H9 (cell line): ENCODE measurements at regions not wholly inside any gene's neighbourhood (a gene's known extent, or its start where the extent isn't known, plus 50 kb on each side); places are given as distances from the start of the nearest gene placed in this dataset.

Source experiments
- DNase-seq: peaks from one replicate; pipeline ENCODE4 v3.0.0-alpha.2; 2017
- H2AFZ ChIP-seq: one replicate; pipeline ENCODE4 v1.6.1; 2013; ENCODE audit warnings: mild to moderate bottlenecking, low read length, control low read depth, moderate library complexity
- H2AK5ac ChIP-seq: 2 replicates; pipeline ENCODE4 v1.6.1; 2013; ENCODE audit warnings: low read length, control low read depth, mixed read lengths; ENCODE audit not compliant: insufficient read length
- H2BK120ac ChIP-seq: one replicate; pipeline ENCODE4 v1.6.1; 2013; ENCODE audit warnings: low read depth, mild to moderate bottlenecking, low read length, control low read depth, inconsistent platforms; ENCODE audit not compliant: poor library complexity, severe bottlenecking
- H2BK12ac ChIP-seq: 2 replicates; pipeline ENCODE4 v1.6.1; 2013; ENCODE audit warnings: low read length, control low read depth, mixed read lengths, low read depth; ENCODE audit not compliant: insufficient read length
- H2BK15ac ChIP-seq: 2 replicates; pipeline ENCODE4 v1.6.1; 2013; ENCODE audit warnings: low read depth, low read length, control low read depth
- H2BK20ac ChIP-seq: one replicate; pipeline ENCODE4 v1.6.1; 2013; ENCODE audit warnings: low read depth, mild to moderate bottlenecking, low read length, control low read depth, inconsistent platforms; ENCODE audit not compliant: poor library complexity, severe bottlenecking
- H2BK5ac ChIP-seq: 2 replicates; pipeline ENCODE4 v1.6.1; 2013; ENCODE audit warnings: low read length, control low read depth, mixed read lengths; ENCODE audit not compliant: insufficient read length
- H3K14ac ChIP-seq: 2 replicates; pipeline ENCODE4 v1.6.1; 2013; ENCODE audit warnings: low read length, control low read depth; ENCODE audit not compliant: insufficient read depth
- H3K18ac ChIP-seq: 2 replicates; pipeline ENCODE4 v1.6.1; 2013; ENCODE audit warnings: low read depth, mild to moderate bottlenecking, mixed read lengths, low read length, control low read depth; ENCODE audit not compliant: insufficient read length
- H3K23ac ChIP-seq: 2 replicates; pipeline ENCODE4 v1.6.1; 2013; ENCODE audit warnings: low read length, control low read depth, mixed read lengths, low read depth; ENCODE audit not compliant: insufficient read length
- H3K23me2 ChIP-seq: 2 replicates; pipeline ENCODE4 v1.6.1; 2013; ENCODE audit warnings: low read depth, mild to moderate bottlenecking, mixed read lengths, low read length, control low read depth; ENCODE audit not compliant: insufficient read length, poor library complexity, severe bottlenecking
- H3K27ac ChIP-seq: 2 replicates; pipeline ENCODE4 v1.5.1; 2013; ENCODE audit warnings: low read length, control low read depth, mixed read lengths, low read depth; ENCODE audit not compliant: insufficient read length
- H3K27me3 ChIP-seq: 2 replicates; pipeline ENCODE4 v1.6.1; 2013; ENCODE audit warnings: low read length, control low read depth, inconsistent platforms; ENCODE audit not compliant: insufficient read depth
- H3K4ac ChIP-seq: 2 replicates; pipeline ENCODE4 v1.6.1; 2013; ENCODE audit warnings: low read depth, mild to moderate bottlenecking, control low read depth, inconsistent platforms, low read length, moderate library complexity
- H3K4me1 ChIP-seq: 2 replicates; pipeline ENCODE4 v1.6.1; 2013; ENCODE audit warnings: low read length, control low read depth, inconsistent platforms; ENCODE audit not compliant: insufficient read depth
- H3K4me2 ChIP-seq: 2 replicates; pipeline ENCODE4 v1.6.1; 2013; ENCODE audit warnings: low read length, control low read depth, mixed read lengths; ENCODE audit not compliant: insufficient read length, insufficient read depth
- H3K56ac ChIP-seq: 2 replicates; pipeline ENCODE4 v1.6.1; 2013; ENCODE audit warnings: low read depth, mild to moderate bottlenecking, mixed read lengths, low read length, control low read depth; ENCODE audit not compliant: insufficient read length
- H3K79me1 ChIP-seq: 2 replicates; pipeline ENCODE4 v1.6.1; 2013; ENCODE audit warnings: low read depth, mild to moderate bottlenecking, moderate library complexity, low read length, control low read depth, inconsistent platforms; ENCODE audit not compliant: insufficient read depth, poor library complexity, severe bottlenecking
- H3K79me2 ChIP-seq: 2 replicates; pipeline ENCODE4 v1.6.1; 2013; ENCODE audit warnings: low read length, control low read depth, inconsistent platforms; ENCODE audit not compliant: insufficient read depth
- H3K9ac ChIP-seq: 2 replicates; pipeline ENCODE4 v1.6.1; 2013; ENCODE audit warnings: low read length, control low read depth, mixed read lengths; ENCODE audit not compliant: insufficient read length; ENCODE audit errors: extremely low read depth
- H3K9me3 ChIP-seq: one replicate; pipeline ENCODE4 v1.6.1; 2013; ENCODE audit warnings: low read depth, low read length, inconsistent platforms; ENCODE audit not compliant: control insufficient read depth
- H3T11ph ChIP-seq: one replicate; pipeline ENCODE4 v1.6.1; 2013; ENCODE audit warnings: mild to moderate bottlenecking, low read length, control low read depth, inconsistent platforms
- H4K20me1 ChIP-seq: one replicate; pipeline ENCODE4 v1.6.1; 2013; ENCODE audit not compliant: control insufficient read depth, insufficient read length, insufficient read depth
- H4K5ac ChIP-seq: 2 replicates; pipeline ENCODE4 v1.6.1; 2013; ENCODE audit warnings: low read depth, mild to moderate bottlenecking, mixed read lengths, low read length, control low read depth; ENCODE audit not compliant: insufficient read length
- H4K8ac ChIP-seq: replicated peaks from 2 replicates; pipeline ENCODE4 v1.6.1; 2013; ENCODE audit warnings: low read length, control low read depth, mixed read lengths, low read depth; ENCODE audit not compliant: insufficient read length
- H4K91ac ChIP-seq: 2 replicates; pipeline ENCODE4 v1.6.1; 2013; ENCODE audit warnings: low read depth, mild to moderate bottlenecking, moderate library complexity, mixed read lengths, low read length, control low read depth; ENCODE audit not compliant: insufficient read length
- H3K27ac Mint-ChIP-seq, 3 experiments: 2 replicates in 2 of 3; 3 replicates in 1 of 3; pipeline ENCODE4 v1.8.0; 2020 to 2021; ENCODE audit warnings: mixed read lengths in 3 of 3, mild to moderate bottlenecking in 1 of 3, moderate library complexity in 1 of 3
- H3K27me3 Mint-ChIP-seq: 2 replicates; pipeline ENCODE4 v1.8.0; 2021; ENCODE audit warnings: low read depth, mild to moderate bottlenecking, moderate library complexity, mixed read lengths
- H3K36me3 Mint-ChIP-seq, 3 experiments: 2 replicates in 2 of 3; 3 replicates in 1 of 3; pipeline ENCODE4 v1.8.0; 2020 to 2021; ENCODE audit warnings: low read depth in 3 of 3, mixed read lengths in 3 of 3; ENCODE audit not compliant: insufficient read depth in 1 of 3
- H3K4me1 Mint-ChIP-seq, 2 experiments: 2 replicates each; pipeline ENCODE4 v1.8.0; 2020; ENCODE audit warnings: mixed read lengths in 2 of 2
- H3K4me3 Mint-ChIP-seq, 2 experiments: 2 replicates in 1 of 2; 3 replicates in 1 of 2; pipeline ENCODE4 v1.8.0; 2020 to 2021; ENCODE audit warnings: mild to moderate bottlenecking in 2 of 2, mixed read lengths in 2 of 2, moderate library complexity in 1 of 2
- H3K9me3 Mint-ChIP-seq, 2 experiments: 2 replicates in 1 of 2; 3 replicates in 1 of 2; pipeline ENCODE4 v1.8.0; 2020; ENCODE audit warnings: mild to moderate bottlenecking in 2 of 2, mixed read lengths in 2 of 2, moderate library complexity in 1 of 2
- WGBS: extraction: QIAGEN DNeasy Blood & Tissue Kit; methylation state at CpG from one replicate; pipeline ENCODE4 v1.1.7; 2013; ENCODE audit warnings: missing lambda C conversion rate, low lambda C conversion rate, mixed read lengths; ENCODE audit not compliant: insufficient read length; ENCODE audit errors: extremely low coverage; 5-methylcytosine and 5-hydroxymethylcytosine counted together
- TF ChIP-seq, protein P1 (sequence below): fragments of 200-600 bp; sonication (generic); conservative IDR thresholded peaks from 3 replicates; pipeline ENCODE4 v1.8.0; 2021; ENCODE audit warnings: antibody characterized with exemption, mild to moderate bottlenecking

DNA sequence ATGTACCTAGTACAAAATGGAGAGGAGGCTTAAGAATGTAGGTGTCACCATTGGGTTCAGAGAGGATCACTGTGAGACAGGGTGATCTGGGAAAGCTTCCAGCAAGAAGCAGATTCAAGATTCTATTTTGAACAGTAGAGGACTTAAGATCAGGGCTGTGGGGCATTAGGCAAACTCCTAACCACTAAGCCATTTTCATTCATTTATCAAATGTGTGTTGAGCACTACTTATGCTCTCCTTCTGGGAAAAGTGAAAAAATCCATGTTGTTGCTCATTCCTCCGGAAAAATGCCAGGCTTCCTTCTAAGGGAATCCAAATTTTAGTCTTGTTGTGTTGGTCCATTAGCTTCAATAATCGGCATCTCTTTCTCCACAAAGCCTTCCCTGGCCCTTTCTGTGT is 163.4 kb downstream of the NUAK1 start:
- DNase-seq: no peak
- Mint-ChIP-seq H3K4me3 (no peak overlapping the region), H3K27ac (no peak overlapping the region), H3K4me1 (peaks cover 0 to under 1% of the 10 kb centered on the region in 2 experiments; a peak in 1 of 4 replicates), H3K27me3 (no peaks in the 10 kb centered on the region), H3K36me3 (no peaks in the 10 kb centered on the region), H3K9me3 (no peaks in the 10 kb centered on the region)
- Histone ChIP-seq H3K9me3 (no peaks in the 10 kb centered on the region), H3K56ac (no peak overlapping the region), H3K4ac (no peak overlapping the region), H3K18ac (no peak overlapping the region), H3K79me1 (no peaks in the 10 kb centered on the region), H3K4me1 (no peaks in the 10 kb centered on the region), H3K14ac (no peak overlapping the region), H4K91ac (no peak overlapping the region), H3K23me2 (no peaks in the 10 kb centered on the region), H2BK15ac (no peak overlapping the region), H3T11ph (no peak overlapping the region), H2BK120ac (no peak overlapping the region), H4K20me1 (no peaks in the 10 kb centered on the region), H2BK5ac (no peak overlapping the region), H3K9ac (no peak overlapping the region), H4K8ac (no peak overlapping the region), H3K27me3 (no peaks in the 10 kb centered on the region), H2BK20ac (no peak overlapping the region), H4K5ac (no peak overlapping the region), H3K23ac (no peak overlapping the region), H3K79me2 (no peaks in the 10 kb centered on the region), H3K27ac (no peak overlapping the region), H2AK5ac (no peak overlapping the region), H3K4me2 (no peak overlapping the region), H2AFZ (no peak overlapping the region), H2BK12ac (no peak overlapping the region)
- no CpG with 5 or more reads among the region's 2 CpGs for WGBS
- TF ChIP-seq, protein P1, sequence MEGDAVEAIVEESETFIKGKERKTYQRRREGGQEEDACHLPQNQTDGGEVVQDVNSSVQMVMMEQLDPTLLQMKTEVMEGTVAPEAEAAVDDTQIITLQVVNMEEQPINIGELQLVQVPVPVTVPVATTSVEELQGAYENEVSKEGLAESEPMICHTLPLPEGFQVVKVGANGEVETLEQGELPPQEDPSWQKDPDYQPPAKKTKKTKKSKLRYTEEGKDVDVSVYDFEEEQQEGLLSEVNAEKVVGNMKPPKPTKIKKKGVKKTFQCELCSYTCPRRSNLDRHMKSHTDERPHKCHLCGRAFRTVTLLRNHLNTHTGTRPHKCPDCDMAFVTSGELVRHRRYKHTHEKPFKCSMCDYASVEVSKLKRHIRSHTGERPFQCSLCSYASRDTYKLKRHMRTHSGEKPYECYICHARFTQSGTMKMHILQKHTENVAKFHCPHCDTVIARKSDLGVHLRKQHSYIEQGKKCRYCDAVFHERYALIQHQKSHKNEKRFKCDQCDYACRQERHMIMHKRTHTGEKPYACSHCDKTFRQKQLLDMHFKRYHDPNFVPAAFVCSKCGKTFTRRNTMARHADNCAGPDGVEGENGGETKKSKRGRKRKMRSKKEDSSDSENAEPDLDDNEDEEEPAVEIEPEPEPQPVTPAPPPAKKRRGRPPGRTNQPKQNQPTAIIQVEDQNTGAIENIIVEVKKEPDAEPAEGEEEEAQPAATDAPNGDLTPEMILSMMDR: no peak
